Karpas-422 (cell line): ENCODE measurements at regions not wholly inside any gene's neighbourhood (a gene's known extent, or its start where the extent isn't known, plus 50 kb on each side); places are given as distances from the start of the nearest gene placed in this dataset.

ENCODE experiments used
- DNase-seq: peaks from one replicate; pipeline ENCODE4 v3.0.0-alpha.2; 2015
- H2AFZ ChIP-seq: fragments of 200-600 bp; sonication (generic); 2 replicates; pipeline ENCODE4 v1.6.1; 2014; ENCODE audit warnings: antibody characterized with exemption, low read length, mixed read lengths
- H3K27ac ChIP-seq: fragments of 200-600 bp; sonication (generic); 2 replicates; pipeline ENCODE4 v1.5.1; 2014; ENCODE audit warnings: mild to moderate bottlenecking, low read length, moderate library complexity
- H3K27me3 ChIP-seq: fragments of 200-600 bp; sonication (generic); 2 replicates; pipeline ENCODE4 v1.6.1; 2014; ENCODE audit warnings: low read length, mixed read lengths
- H3K36me3 ChIP-seq: fragments of 200-600 bp; sonication (generic); 2 replicates; pipeline ENCODE4 v1.6.1; 2014; ENCODE audit warnings: low read length, mixed read lengths; ENCODE audit not compliant: insufficient read depth
- H3K4me1 ChIP-seq: fragments of 200-600 bp; sonication (generic); 2 replicates; pipeline ENCODE4 v1.6.1; 2014; ENCODE audit warnings: mild to moderate bottlenecking, low read length, mixed read lengths
- H3K4me2 ChIP-seq: fragments of 200-600 bp; sonication (generic); 2 replicates; pipeline ENCODE4 v1.6.1; 2014; ENCODE audit warnings: low read length, low read depth, mild to moderate bottlenecking; ENCODE audit not compliant: poor library complexity, severe bottlenecking
- H3K4me3 ChIP-seq: fragments of 200-600 bp; sonication (generic); 2 replicates; pipeline ENCODE4 v1.5.1; 2014; ENCODE audit warnings: mild to moderate bottlenecking, antibody characterized with exemption, low read length, mixed read lengths
- H3K79me2 ChIP-seq: fragments of 200-600 bp; sonication (generic); 2 replicates; pipeline ENCODE4 v1.6.1; 2014; ENCODE audit warnings: mild to moderate bottlenecking, low read length, mixed read lengths
- H3K9ac ChIP-seq: fragments of 200-600 bp; sonication (generic); 2 replicates; pipeline ENCODE4 v1.6.0; 2014; ENCODE audit warnings: low read length
- H3K9me2 ChIP-seq: fragments of 200-600 bp; sonication (generic), shearing (Covaris generic); replicated peaks from 2 replicates; pipeline ENCODE4 v1.6.0; 2014; ENCODE audit warnings: mild to moderate bottlenecking, low read length, moderate library complexity; ENCODE audit not compliant: insufficient read depth
- H3K9me3 ChIP-seq: fragments of 300-700, 200-600 bp; sonication (generic); 2 replicates; pipeline ENCODE4 v1.6.1; 2014; ENCODE audit warnings: low read length, mixed read lengths
- H4K20me1 ChIP-seq: fragments of 200-600 bp; sonication (generic); 2 replicates; pipeline ENCODE4 v1.6.1; 2014; ENCODE audit warnings: mild to moderate bottlenecking, antibody characterized with exemption, low read length, low read depth; ENCODE audit not compliant: insufficient read depth

DNA sequence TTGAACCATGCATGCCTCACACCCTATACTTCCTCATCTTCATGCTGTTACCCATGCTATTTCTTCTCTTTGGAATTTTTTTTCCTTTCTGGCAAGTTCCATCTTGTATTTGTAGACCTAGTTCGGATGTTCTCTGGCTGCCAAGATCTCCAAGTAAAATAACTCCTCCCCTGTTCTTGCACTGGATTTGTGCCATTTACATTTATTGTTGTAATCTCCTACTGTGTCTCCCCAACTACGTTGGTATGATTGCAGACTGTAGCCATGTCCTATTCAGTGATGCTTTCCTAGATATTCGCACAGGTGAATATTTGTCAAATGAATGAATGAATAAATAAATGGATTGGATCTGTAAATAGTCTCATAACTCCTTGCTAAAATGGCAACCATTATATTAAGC, 546.0 kb downstream of the MN1 start:
- peaks cover 4% of the 10 kb centered on the region; the same call in 1 of the 2 replicates for H3K27me3 ChIP-seq
- no peaks in the 10 kb centered on the region for H3K79me2 ChIP-seq
- H2AFZ ChIP-seq = no peak overlapping the region
- peaks cover 7% of the 10 kb centered on the region for H3K9me3 ChIP-seq
- no peaks in the 10 kb centered on the region for H3K4me1 ChIP-seq
- no peak for DNase-seq
- H3K4me3 ChIP-seq = no peak overlapping the region
- H3K27ac ChIP-seq = no peak overlapping the region
- H3K4me2 ChIP-seq = no peak overlapping the region
- H4K20me1 ChIP-seq = no peaks in the 10 kb centered on the region
- no peak overlapping the region for H3K9ac ChIP-seq
- H3K9me2 ChIP-seq = no peaks in the 10 kb centered on the region
- no peaks in the 10 kb centered on the region for H3K36me3 ChIP-seq

- no peaks in the 10 kb centered on the region for H3K36me3 ChIP-seq
- H3K9me3 ChIP-seq = peaks cover 7% of the 10 kb centered on the region
- no peak for DNase-seq
- no peak overlapping the region for H3K27ac ChIP-seq
- no peaks in the 10 kb centered on the region for H3K4me1 ChIP-seq
- H3K9ac ChIP-seq = no peak overlapping the region
- H3K9me2 ChIP-seq = no peaks in the 10 kb centered on the region
- no peak overlapping the region for H3K4me2 ChIP-seq
- H3K4me3 ChIP-seq = no peak overlapping the region
- H3K79me2 ChIP-seq = no peaks in the 10 kb centered on the region
- peaks cover 4% of the 10 kb centered on the region; the same call in 1 of the 2 replicates for H3K27me3 ChIP-seq
- H2AFZ ChIP-seq = no peak overlapping the region
- H4K20me1 ChIP-seq = no peaks in the 10 kb centered on the region
Observed at GRCh38 chr22:27257987-27258386, 543.6 kb downstream of the MN1 start.

GRCh38 chr22:27258616-27259172, 542.9 kb downstream of the MN1 start:
- no peak overlapping the region for H3K4me2 ChIP-seq
- peak; percentile 45 for DNase-seq
- no peaks in the 10 kb centered on the region for H3K36me3 ChIP-seq
- H3K9me3 ChIP-seq = peaks cover 7% of the 10 kb centered on the region
- peaks cover 4% of the 10 kb centered on the region; the same call in 1 of the 2 replicates for H3K27me3 ChIP-seq
- no peaks in the 10 kb centered on the region for H3K79me2 ChIP-seq
- no peak overlapping the region for H3K4me3 ChIP-seq
- H3K4me1 ChIP-seq = no peaks in the 10 kb centered on the region
- H4K20me1 ChIP-seq = no peaks in the 10 kb centered on the region
- no peak overlapping the region for H2AFZ ChIP-seq
- H3K9ac ChIP-seq = no peak overlapping the region
- no peaks in the 10 kb centered on the region for H3K9me2 ChIP-seq
- no peak overlapping the region for H3K27ac ChIP-seq

DNA sequence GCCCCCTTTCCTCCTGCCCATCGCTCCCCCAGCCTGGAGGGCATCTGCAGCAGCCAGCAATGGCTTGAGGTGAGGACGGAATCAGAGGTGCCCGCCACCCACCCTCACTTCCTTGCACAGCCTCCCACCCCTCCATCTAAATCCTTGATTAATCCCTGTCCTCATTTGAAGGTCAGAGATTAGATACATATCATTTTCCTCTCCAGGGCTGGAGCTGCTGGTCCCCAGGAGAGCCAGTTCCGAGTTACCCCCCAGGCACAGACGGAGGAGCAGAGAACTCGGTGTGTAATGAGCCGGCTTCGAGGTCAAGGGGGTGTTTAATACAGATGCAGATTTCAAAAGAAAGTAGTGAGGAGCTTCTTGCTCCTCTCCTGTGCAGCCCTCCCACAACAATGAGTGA, 542.1 kb downstream of the MN1 start:
- no peaks in the 10 kb centered on the region for H3K9me2 ChIP-seq
- peaks cover 4% of the 10 kb centered on the region; the same call in 1 of the 2 replicates for H3K27me3 ChIP-seq
- H3K27ac ChIP-seq = no peak overlapping the region
- H3K4me3 ChIP-seq = no peak overlapping the region
- no peaks in the 10 kb centered on the region for H3K79me2 ChIP-seq
- no peaks in the 10 kb centered on the region for H3K4me1 ChIP-seq
- no peaks in the 10 kb centered on the region for H4K20me1 ChIP-seq
- no peak overlapping the region for H2AFZ ChIP-seq
- H3K36me3 ChIP-seq = no peaks in the 10 kb centered on the region
- no peak for DNase-seq
- H3K9me3 ChIP-seq = peaks cover 7% of the 10 kb centered on the region
- no peak overlapping the region for H3K4me2 ChIP-seq
- no peak overlapping the region for H3K9ac ChIP-seq

DNA sequence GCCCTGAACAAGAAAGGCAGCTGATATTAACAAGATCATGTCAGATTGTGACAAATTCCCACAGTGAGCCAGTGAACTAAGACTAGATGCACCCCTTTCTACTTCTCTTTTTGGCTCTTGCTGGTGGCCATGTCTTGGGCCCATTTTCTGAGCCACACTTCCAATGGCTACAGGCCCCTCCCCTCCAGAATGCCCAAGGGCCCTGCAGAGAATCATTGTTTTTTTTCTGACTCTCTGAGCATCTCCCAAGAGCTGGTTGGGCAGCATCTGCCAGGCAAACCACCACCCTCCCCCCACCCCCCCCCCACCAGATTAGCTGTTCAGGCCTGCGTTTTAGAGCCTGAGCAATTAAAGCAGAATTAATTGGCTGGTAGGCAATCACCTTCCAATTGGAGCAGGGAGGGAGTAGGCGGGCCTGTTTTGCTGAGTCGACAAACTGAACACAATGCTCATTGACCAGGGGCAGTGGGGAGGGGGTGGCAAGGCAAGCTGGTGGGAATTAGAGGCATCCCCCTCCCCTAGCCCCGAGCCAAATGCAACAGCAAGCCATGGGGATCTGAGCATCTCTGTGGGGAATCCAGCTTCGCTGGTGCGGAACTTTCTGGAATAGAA, 541.4 kb downstream of the MN1 start:
- DNase-seq = no peak
- Histone ChIP-seq H4K20me1 (no peaks in the 10 kb centered on the region), H3K36me3 (no peaks in the 10 kb centered on the region), H3K27ac (no peak overlapping the region), H3K4me1 (no peaks in the 10 kb centered on the region), H3K9me2 (no peaks in the 10 kb centered on the region), H3K4me2 (no peak overlapping the region), H2AFZ (no peak overlapping the region), H3K27me3 (peaks cover 4% of the 10 kb centered on the region; the same call in 1 of the 2 replicates), H3K9me3 (peaks cover 7% of the 10 kb centered on the region), H3K9ac (no peak overlapping the region), H3K79me2 (no peaks in the 10 kb centered on the region), H3K4me3 (no peak overlapping the region)

DNA sequence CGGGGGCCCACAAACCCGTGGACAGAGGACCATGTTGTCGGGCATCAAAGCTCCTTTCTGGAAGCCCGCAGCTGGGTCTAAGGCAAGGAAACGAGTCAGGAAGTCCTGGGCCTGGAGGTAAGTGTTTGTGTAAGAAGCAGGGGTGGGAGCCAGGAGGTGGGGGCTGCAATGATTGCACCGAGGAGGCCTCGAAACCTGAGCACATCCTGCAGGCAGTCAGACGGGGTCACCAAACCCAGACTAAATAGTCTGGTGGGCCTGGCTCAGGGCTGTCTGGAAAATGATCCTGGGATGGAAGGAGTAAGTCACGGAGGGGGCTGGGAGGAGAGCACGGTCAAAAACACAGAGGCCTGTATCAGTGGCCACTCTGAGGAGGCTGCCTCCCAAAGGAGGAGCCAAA, 539.2 kb downstream of the MN1 start:
- H3K9me2 ChIP-seq = no peaks in the 10 kb centered on the region
- DNase-seq = no peak
- no peak overlapping the region for H2AFZ ChIP-seq
- no peaks in the 10 kb centered on the region for H3K9me3 ChIP-seq
- H3K4me2 ChIP-seq = no peak overlapping the region
- H3K27ac ChIP-seq = no peak overlapping the region
- no peaks in the 10 kb centered on the region for H3K79me2 ChIP-seq
- H3K4me1 ChIP-seq = no peaks in the 10 kb centered on the region
- H4K20me1 ChIP-seq = no peaks in the 10 kb centered on the region
- no peaks in the 10 kb centered on the region; the same call in 1 of the 2 replicates for H3K27me3 ChIP-seq
- no peak overlapping the region for H3K9ac ChIP-seq
- no peak overlapping the region for H3K4me3 ChIP-seq
- no peaks in the 10 kb centered on the region for H3K36me3 ChIP-seq

DNA sequence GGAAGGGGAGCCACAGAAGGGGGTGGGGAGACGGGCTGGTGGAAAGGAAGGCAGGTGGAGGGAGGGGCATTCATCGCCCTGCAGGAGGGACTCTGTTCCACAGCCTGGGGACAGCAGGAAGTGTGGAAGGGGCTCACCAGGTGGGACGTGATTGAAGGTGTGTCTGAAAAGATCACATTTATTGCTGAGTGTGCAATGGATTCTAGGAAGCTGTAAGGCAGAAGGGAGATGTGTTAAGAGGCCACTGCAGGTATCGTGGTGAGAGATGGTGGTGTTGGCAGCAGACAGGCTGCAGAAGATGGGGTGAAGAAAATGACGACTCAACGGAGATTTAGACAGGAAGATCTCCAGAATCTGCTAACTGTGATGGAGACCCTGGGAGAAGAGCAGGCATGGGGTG, 537.4 kb downstream of the MN1 start:
- no peak overlapping the region for H3K4me2 ChIP-seq
- H3K4me3 ChIP-seq = no peak overlapping the region
- H3K4me1 ChIP-seq = no peaks in the 10 kb centered on the region
- no peaks in the 10 kb centered on the region for H3K9me2 ChIP-seq
- no peak for DNase-seq
- no peaks in the 10 kb centered on the region for H3K36me3 ChIP-seq
- H2AFZ ChIP-seq = no peak overlapping the region
- H3K9me3 ChIP-seq = no peaks in the 10 kb centered on the region
- no peak overlapping the region for H3K9ac ChIP-seq
- H3K79me2 ChIP-seq = no peaks in the 10 kb centered on the region
- no peak overlapping the region for H3K27ac ChIP-seq
- H4K20me1 ChIP-seq = no peaks in the 10 kb centered on the region
- H3K27me3 ChIP-seq = no peaks in the 10 kb centered on the region; the same call in 1 of the 2 replicates

GRCh38 chr22:27267145-27267544, 534.4 kb downstream of the MN1 start:
- Histone ChIP-seq H3K27ac (no peak overlapping the region), H3K9me3 (no peaks in the 10 kb centered on the region)
- no peak for DNase-seq

More at GRCh38 chr22:27267145-27267544, 534.4 kb downstream of the MN1 start:
- H3K27me3 ChIP-seq = no peaks in the 10 kb centered on the region; the same call in 1 of the 2 replicates
- H3K4me2 ChIP-seq = no peak overlapping the region
- no peaks in the 10 kb centered on the region for H4K20me1 ChIP-seq
- no peaks in the 10 kb centered on the region for H3K9me2 ChIP-seq
- no peak overlapping the region for H2AFZ ChIP-seq
- H3K4me3 ChIP-seq = no peak overlapping the region
- H3K36me3 ChIP-seq = no peaks in the 10 kb centered on the region
- H3K79me2 ChIP-seq = no peaks in the 10 kb centered on the region
- no peak overlapping the region for H3K9ac ChIP-seq
- H3K4me1 ChIP-seq = no peaks in the 10 kb centered on the region
